Neural cell (in vitro differentiated cells): ENCODE measurements at regions not wholly inside any gene's neighbourhood (a gene's known extent, or its start where the extent isn't known, plus 50 kb on each side); places are given as distances from the start of the nearest gene placed in this dataset.

Experiments used
- H2AFZ ChIP-seq: fragments of 200-600, 300-800 bp; sonication (generic), shearing (Covaris generic); 2 replicates; pipeline ENCODE4 v1.6.0; 2014; ENCODE audit warnings: low read depth, mild to moderate bottlenecking, antibody characterized with exemption, low read length, moderate library complexity
- H3F3A ChIP-seq: fragments of 200-600 bp; shearing (Covaris generic); 2 replicates; pipeline ENCODE4 v1.6.1; 2016; ENCODE audit warnings: mild to moderate bottlenecking, moderate library complexity, mixed read lengths, antibody characterized with exemption, low read length; ENCODE audit not compliant: insufficient read depth, poor library complexity, severe bottlenecking
- H3K27ac ChIP-seq: fragments of 200-600, 300-800 bp; sonication (generic), shearing (Covaris generic); 2 replicates; pipeline ENCODE4 v1.5.1; 2014; ENCODE audit warnings: mild to moderate bottlenecking, low read length, moderate library complexity
- H3K27me3 ChIP-seq: fragments of 300-800, 200-600 bp; sonication (generic), shearing (Covaris generic); 2 replicates; pipeline ENCODE4 v1.6.0; 2014; ENCODE audit warnings: mild to moderate bottlenecking, low read depth, low read length, moderate library complexity; ENCODE audit not compliant: insufficient read depth
- H3K36me3 ChIP-seq: fragments of 300-800, 200-600 bp; sonication (generic), shearing (Covaris generic); 2 replicates; pipeline ENCODE4 v1.5.1; 2014; ENCODE audit warnings: mild to moderate bottlenecking, antibody characterized with exemption, low read length, moderate library complexity; ENCODE audit not compliant: insufficient read depth
- H3K4me2 ChIP-seq: fragments of 300-800, 200-600 bp; sonication (generic), shearing (Covaris generic); 2 replicates; pipeline ENCODE4 v1.6.0; 2014; ENCODE audit warnings: mild to moderate bottlenecking, low read length
- H3K4me3 ChIP-seq: fragments of 300-800, 200-600 bp; sonication (generic), shearing (Covaris generic); 2 replicates; pipeline ENCODE4 v1.5.1; 2014; ENCODE audit warnings: mild to moderate bottlenecking, low read length, moderate library complexity
- H3K79me2 ChIP-seq: fragments of 200-600 bp; shearing (Covaris generic); replicated peaks from 2 replicates; pipeline ENCODE4 v1.6.0; 2014; ENCODE audit warnings: mild to moderate bottlenecking, low read length, moderate library complexity; ENCODE audit not compliant: insufficient read depth
- H3K9ac ChIP-seq: fragments of 300-800, 200-600 bp; sonication (generic), shearing (Covaris generic); 2 replicates; pipeline ENCODE4 v1.6.1; 2016; ENCODE audit warnings: mild to moderate bottlenecking, low read length, mixed read lengths
- H3K9me2 ChIP-seq: fragments of 200-600 bp; shearing (Covaris generic); 2 replicates; pipeline ENCODE4 v1.6.1; 2016; ENCODE audit warnings: mild to moderate bottlenecking, low read length, mixed read lengths; ENCODE audit not compliant: insufficient read depth
- H3K9me3 ChIP-seq: fragments of 200-600, 300-800 bp; sonication (generic), shearing (Covaris generic); 2 replicates; pipeline ENCODE4 v1.6.1; 2016; ENCODE audit warnings: mild to moderate bottlenecking, mixed run types, low read length, moderate library complexity, mixed read lengths
- H4K20me1 ChIP-seq: fragments of 200-600 bp; shearing (Covaris generic); 2 replicates; pipeline ENCODE4 v1.6.1; 2016; ENCODE audit warnings: mild to moderate bottlenecking, mixed run types; ENCODE audit not compliant: insufficient read depth
- EP300 ChIP-seq: fragments of 450-650 bp; conservative IDR thresholded peaks from 2 replicates; pipeline ENCODE4 v1.6.1; 2014; ENCODE audit warnings: antibody characterized with exemption, mild to moderate bottlenecking, moderate library complexity; ENCODE audit not compliant: poor library complexity, severe bottlenecking
- EZH2 ChIP-seq: fragments of 200-600, 300-800 bp; shearing (Covaris generic), sonication (generic); IDR thresholded peaks from 2 replicates; pipeline ENCODE4 v1.6.1; 2014; ENCODE audit warnings: antibody characterized with exemption, low read length, borderline replicate concordance, mild to moderate bottlenecking; ENCODE audit not compliant: insufficient read depth, poor library complexity, severe bottlenecking
- MXI1 ChIP-seq: fragments of 450-650 bp; conservative IDR thresholded peaks from 2 replicates; pipeline ENCODE4 v1.6.1; 2014; ENCODE audit warnings: antibody characterized with exemption, mild to moderate bottlenecking; ENCODE audit not compliant: poor library complexity, severe bottlenecking
- POLR2AphosphoS5 ChIP-seq: IDR thresholded peaks from 2 replicates; pipeline ENCODE4 v1.6.1; 2012
- RAD21 ChIP-seq: fragments of 450-650 bp; conservative IDR thresholded peaks from 2 replicates; pipeline ENCODE4 v1.6.1; 2014; ENCODE audit warnings: antibody characterized with exemption, mild to moderate bottlenecking, moderate library complexity
- SMC3 ChIP-seq: fragments of 450-650 bp; conservative IDR thresholded peaks from 2 replicates; pipeline ENCODE4 v1.6.1; 2014; ENCODE audit warnings: antibody characterized with exemption, mild to moderate bottlenecking, moderate library complexity; ENCODE audit not compliant: poor library complexity
- TAF1 ChIP-seq: IDR thresholded peaks from 2 replicates; pipeline ENCODE4 v1.6.1; 2012; ENCODE audit warnings: low read depth
- TF ChIP-seq, protein P1 (sequence below): fragments of 450-650 bp; IDR thresholded peaks from 2 replicates; pipeline ENCODE4 v1.5.1; 2014; ENCODE audit warnings: antibody characterized with exemption, mild to moderate bottlenecking, moderate library complexity; ENCODE audit not compliant: poor library complexity, severe bottlenecking
- TF ChIP-seq, protein P2 (sequence below): IDR thresholded peaks from 2 replicates; pipeline ENCODE4 v1.6.1; 2012; ENCODE audit warnings: borderline replicate concordance

DNA sequence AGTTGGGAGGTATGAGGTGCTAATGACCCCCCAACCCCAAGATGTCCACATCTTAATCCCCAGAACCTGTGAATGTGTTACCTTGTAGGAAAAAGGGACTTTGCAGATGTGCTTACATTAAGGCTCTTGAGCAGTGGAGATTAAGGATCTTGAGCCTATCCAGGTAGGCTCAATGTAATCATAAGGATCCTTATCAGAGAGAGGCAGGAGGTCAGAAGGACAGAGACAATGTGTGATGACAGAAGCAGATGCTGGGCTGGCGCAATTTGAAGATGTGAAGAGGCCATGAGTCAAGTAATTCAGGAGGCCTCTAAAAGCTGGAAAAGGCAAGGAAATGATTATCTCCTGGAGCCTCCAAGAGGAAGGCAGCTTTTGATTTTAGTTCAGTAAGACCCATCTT is 90.4 kb upstream of the MAX start:
- no peaks in the 10 kb centered on the region for H3F3A ChIP-seq
- no peak overlapping the region for H3K9ac ChIP-seq
- no peaks in the 10 kb centered on the region for H3K36me3 ChIP-seq
- H3K9me2 ChIP-seq: no peaks in the 10 kb centered on the region
- no peak overlapping the region for H3K27ac ChIP-seq
- H3K4me3 ChIP-seq: no peak overlapping the region
- H4K20me1 ChIP-seq: no peaks in the 10 kb centered on the region
- H2AFZ ChIP-seq: no peak overlapping the region
- no peak for TF ChIP-seq TAF1
- no peak for TF ChIP-seq EZH2
- TF ChIP-seq RAD21: no peak
- no peak for TF ChIP-seq MXI1
- TF ChIP-seq, protein P1, sequence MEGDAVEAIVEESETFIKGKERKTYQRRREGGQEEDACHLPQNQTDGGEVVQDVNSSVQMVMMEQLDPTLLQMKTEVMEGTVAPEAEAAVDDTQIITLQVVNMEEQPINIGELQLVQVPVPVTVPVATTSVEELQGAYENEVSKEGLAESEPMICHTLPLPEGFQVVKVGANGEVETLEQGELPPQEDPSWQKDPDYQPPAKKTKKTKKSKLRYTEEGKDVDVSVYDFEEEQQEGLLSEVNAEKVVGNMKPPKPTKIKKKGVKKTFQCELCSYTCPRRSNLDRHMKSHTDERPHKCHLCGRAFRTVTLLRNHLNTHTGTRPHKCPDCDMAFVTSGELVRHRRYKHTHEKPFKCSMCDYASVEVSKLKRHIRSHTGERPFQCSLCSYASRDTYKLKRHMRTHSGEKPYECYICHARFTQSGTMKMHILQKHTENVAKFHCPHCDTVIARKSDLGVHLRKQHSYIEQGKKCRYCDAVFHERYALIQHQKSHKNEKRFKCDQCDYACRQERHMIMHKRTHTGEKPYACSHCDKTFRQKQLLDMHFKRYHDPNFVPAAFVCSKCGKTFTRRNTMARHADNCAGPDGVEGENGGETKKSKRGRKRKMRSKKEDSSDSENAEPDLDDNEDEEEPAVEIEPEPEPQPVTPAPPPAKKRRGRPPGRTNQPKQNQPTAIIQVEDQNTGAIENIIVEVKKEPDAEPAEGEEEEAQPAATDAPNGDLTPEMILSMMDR: no peak
- no peak for TF ChIP-seq POLR2AphosphoS5
- no peak for TF ChIP-seq SMC3
- H3K9me3 ChIP-seq: no peaks in the 10 kb centered on the region
- no peak overlapping the region for H3K4me2 ChIP-seq
- H3K27me3 ChIP-seq: no peaks in the 10 kb centered on the region
- H3K79me2 ChIP-seq: no peaks in the 10 kb centered on the region

DNA sequence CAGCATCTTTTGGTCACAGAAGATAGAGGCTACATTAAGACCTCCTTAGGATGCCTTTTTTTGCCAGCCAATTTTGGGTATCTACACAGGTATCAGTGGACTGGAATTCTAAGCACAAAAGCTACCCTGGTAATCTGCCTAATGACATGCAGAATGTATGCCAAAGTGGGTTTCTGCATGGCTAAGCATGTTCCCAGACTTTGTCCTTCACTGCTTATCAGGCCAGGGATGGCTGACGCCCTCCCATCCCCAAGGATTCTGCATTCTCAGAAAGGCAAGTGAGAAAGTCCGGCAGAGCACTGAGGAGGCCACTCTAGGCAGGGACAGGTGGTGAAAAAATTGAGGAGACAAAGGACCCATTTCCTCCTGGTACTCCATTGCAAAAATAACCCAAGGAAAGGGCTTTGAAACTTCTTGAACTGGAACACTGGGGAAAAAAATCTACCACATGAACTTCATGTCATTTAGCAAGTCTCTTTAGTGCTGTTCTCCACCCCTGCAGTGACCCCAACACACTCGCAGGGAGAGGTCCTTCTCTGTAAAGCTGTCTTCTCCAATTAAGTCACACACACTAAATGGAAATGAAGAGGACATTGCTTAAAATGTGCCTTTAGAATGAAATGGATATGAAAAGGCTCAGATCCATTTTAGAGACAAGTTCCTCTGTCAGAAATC is 91.7 kb upstream of the MAX start:
- Histone ChIP-seq H3K9ac (no peak overlapping the region), H3K79me2 (no peaks in the 10 kb centered on the region), H3K36me3 (no peaks in the 10 kb centered on the region), H3F3A (no peaks in the 10 kb centered on the region), H3K27me3 (no peaks in the 10 kb centered on the region), H4K20me1 (no peaks in the 10 kb centered on the region), H3K9me2 (no peaks in the 10 kb centered on the region), H3K4me3 (no peak overlapping the region), H3K27ac (no peak overlapping the region), H2AFZ (no peak overlapping the region), H3K4me2 (no peak overlapping the region), H3K9me3 (no peaks in the 10 kb centered on the region)
- no peak for TF ChIP-seq EP300
- TF ChIP-seq POLR2AphosphoS5: no peak
- TF ChIP-seq, protein P1: no peak

DNA sequence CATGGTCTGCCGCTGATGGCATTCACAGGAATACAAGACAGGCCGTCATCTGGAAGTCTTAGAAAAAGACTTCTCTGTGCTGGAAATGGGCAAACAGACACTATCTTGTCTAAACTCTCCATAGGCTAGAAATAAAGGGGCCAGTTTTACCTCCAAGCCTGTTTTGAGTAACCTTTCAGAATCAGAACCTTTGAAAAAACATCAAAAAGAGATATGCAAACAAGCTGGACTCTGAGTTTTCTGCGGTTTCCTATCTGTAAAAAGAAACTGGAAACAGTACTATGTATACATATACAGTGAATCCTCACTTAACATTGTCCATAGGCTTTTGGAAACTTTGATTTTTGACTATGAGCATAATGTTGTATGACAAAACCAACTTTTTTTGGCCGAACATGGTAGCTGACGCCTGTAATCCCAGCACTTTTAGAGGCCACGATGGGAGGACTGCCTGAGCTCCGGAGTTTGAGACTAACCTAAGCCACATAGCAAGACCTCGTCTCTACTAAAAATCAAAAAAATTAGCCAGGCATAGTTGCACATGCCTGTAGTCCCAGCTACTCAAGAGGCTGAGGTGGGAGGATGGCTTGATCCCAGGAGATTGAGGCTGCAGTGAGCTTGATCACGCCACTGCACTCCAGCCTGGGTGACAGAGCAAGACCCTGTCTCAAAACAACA is 92.9 kb upstream of the MAX start:
- H3K9me3 ChIP-seq: no peaks in the 10 kb centered on the region

More for the DNA sequence above, 92.9 kb upstream of the MAX start:
- no peaks in the 10 kb centered on the region for H3K36me3 ChIP-seq
- no peaks in the 10 kb centered on the region for H3F3A ChIP-seq
- H3K4me2 ChIP-seq: no peak overlapping the region
- H3K79me2 ChIP-seq: no peaks in the 10 kb centered on the region
- H4K20me1 ChIP-seq: no peaks in the 10 kb centered on the region
- H3K27me3 ChIP-seq: no peaks in the 10 kb centered on the region
- no peak overlapping the region for H3K9ac ChIP-seq
- no peak overlapping the region for H3K27ac ChIP-seq
- no peak overlapping the region for H3K4me3 ChIP-seq
- H2AFZ ChIP-seq: no peak overlapping the region
- no peaks in the 10 kb centered on the region for H3K9me2 ChIP-seq
- TF ChIP-seq EP300 (no peak), RAD21 (no peak), MXI1 (no peak), EZH2 (no peak), TAF1 (no peak), SMC3 (no peak), POLR2AphosphoS5 (no peak)
- TF ChIP-seq, protein P1: no peak
- TF ChIP-seq, protein P2, sequence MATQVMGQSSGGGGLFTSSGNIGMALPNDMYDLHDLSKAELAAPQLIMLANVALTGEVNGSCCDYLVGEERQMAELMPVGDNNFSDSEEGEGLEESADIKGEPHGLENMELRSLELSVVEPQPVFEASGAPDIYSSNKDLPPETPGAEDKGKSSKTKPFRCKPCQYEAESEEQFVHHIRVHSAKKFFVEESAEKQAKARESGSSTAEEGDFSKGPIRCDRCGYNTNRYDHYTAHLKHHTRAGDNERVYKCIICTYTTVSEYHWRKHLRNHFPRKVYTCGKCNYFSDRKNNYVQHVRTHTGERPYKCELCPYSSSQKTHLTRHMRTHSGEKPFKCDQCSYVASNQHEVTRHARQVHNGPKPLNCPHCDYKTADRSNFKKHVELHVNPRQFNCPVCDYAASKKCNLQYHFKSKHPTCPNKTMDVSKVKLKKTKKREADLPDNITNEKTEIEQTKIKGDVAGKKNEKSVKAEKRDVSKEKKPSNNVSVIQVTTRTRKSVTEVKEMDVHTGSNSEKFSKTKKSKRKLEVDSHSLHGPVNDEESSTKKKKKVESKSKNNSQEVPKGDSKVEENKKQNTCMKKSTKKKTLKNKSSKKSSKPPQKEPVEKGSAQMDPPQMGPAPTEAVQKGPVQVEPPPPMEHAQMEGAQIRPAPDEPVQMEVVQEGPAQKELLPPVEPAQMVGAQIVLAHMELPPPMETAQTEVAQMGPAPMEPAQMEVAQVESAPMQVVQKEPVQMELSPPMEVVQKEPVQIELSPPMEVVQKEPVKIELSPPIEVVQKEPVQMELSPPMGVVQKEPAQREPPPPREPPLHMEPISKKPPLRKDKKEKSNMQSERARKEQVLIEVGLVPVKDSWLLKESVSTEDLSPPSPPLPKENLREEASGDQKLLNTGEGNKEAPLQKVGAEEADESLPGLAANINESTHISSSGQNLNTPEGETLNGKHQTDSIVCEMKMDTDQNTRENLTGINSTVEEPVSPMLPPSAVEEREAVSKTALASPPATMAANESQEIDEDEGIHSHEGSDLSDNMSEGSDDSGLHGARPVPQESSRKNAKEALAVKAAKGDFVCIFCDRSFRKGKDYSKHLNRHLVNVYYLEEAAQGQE: no peak
